SK-N-MC (cell line): ENCODE measurements at regions not wholly inside any gene's neighbourhood (a gene's known extent, or its start where the extent isn't known, plus 50 kb on each side); places are given as distances from the start of the nearest gene placed in this dataset.

Experiments
- EZH2 ChIP-seq: fragments of 200-600 bp; sonication (generic); IDR thresholded peaks from one replicate; pipeline ENCODE4 v1.6.1; 2017; ENCODE audit warnings: antibody characterized with exemption
- FOXP2 ChIP-seq: optimal IDR thresholded peaks from 2 replicates; pipeline ENCODE3; 2011; ENCODE audit warnings: mild to moderate bottlenecking, moderate library complexity; ENCODE audit not compliant: insufficient read depth; ENCODE audit errors: extremely low read length, control extremely low read depth
- POLR2AphosphoS5 ChIP-seq: IDR thresholded peaks from 2 replicates; pipeline ENCODE4 v1.6.1; 2012; ENCODE audit warnings: mild to moderate bottlenecking, low read depth, low read length, borderline replicate concordance

- TF ChIP-seq EZH2 = no peak
- TF ChIP-seq POLR2AphosphoS5 = no peak
- TF ChIP-seq FOXP2 = no peak
Observed at GRCh38 chr13:39938596-39938995, 283.1 kb downstream of the COG6 start.
